ENCODE measurements at regions not wholly inside any gene's neighbourhood (a gene's known extent, or its start where the extent isn't known, plus 50 kb on each side); places are given as distances from the start of the nearest gene placed in this dataset.

DNA sequence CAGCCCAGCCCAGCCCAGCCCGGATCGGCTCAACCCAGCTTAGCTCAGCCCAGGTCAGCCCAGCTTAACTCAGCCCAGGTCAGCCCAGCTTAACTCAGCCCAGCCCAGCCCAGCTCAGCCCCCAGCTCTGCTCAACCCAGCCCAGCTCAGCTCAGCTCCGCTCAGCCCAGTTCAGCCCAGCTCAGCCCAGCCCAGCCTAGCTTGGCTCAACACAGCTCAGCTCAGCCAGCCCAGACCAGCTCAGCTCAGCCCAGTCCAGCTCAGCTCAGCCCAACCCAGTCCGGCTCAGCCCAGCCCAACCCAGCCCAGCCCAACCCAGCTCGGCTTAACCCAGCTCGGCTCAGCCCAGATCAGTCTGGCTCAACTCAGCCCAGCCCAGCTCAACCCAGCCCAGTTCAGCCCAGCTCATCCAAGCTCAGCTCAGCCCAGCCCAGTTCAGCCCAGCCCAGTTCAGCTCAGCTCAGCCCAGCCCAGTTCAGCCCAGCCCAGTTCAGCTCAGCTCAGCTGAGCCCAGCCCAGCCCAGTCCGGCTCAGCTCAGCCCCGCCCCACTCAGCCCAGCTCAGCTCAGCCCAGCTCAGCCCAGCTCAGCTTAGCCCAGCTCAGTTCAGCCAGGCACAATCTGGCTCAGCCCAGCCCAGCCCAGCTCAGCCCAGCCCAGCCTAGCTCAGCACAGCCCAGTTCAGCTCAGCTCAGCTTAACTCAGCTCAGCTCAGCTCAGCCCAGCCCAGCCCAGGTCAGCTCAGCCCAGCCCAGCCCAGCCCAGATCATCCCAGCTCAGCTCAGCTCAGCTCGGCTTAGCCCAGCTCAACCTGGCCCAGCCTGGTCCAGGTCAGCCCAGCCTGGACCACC, 331.7 kb downstream of the TMEM121 start:
- Histone ChIP-seq H3K23ac (ENCODE audit: insufficient read length) (no peak overlapping the region), H2BK15ac (ENCODE audit: low read length) (no peak overlapping the region), H2BK120ac (replicated peaks; ENCODE audit: low read depth, low read length) (no peak overlapping the region), H2BK5ac (ENCODE audit: low read depth, low read length) (no peak overlapping the region), H3K79me2 (ENCODE audit: control insufficient read depth in 1 of 2, insufficient read depth in 2 of 2, low read length in 2 of 2) (no peaks in the 10 kb centered on the region), H3K14ac (ENCODE audit: insufficient read length) (no peak overlapping the region), H3K27ac (ENCODE audit: low read depth, low read length) (no peak overlapping the region), H2AK5ac (ENCODE audit: low read depth, low read length) (no peak overlapping the region), H3K4ac (replicated peaks; ENCODE audit: insufficient read length, low read depth, low read length) (no peak overlapping the region), H3K18ac (ENCODE audit: extremely low read depth, low read length) (no peak overlapping the region), H2AFZ (ENCODE audit: low read length) (no peak overlapping the region), H3K36me3 (ENCODE audit: control insufficient read depth in 2 of 4, insufficient read depth in 4 of 4, low read length in 3 of 4) (peaks cover 0 to 6% (median 0%) of the 10 kb centered on the region in 4 experiments; a peak in 2 of 8 replicates), H2BK12ac (ENCODE audit: low read depth, low read length) (no peak overlapping the region), H3K9me3 (ENCODE audit: insufficient read depth in 2 of 2, low read depth in 1 of 2, low read length in 1 of 2) (peaks cover 78 to 95% of the 10 kb centered on the region in 2 experiments), H3K9ac (replicated peaks in 1 of 4; ENCODE audit: extremely low read depth in 1 of 4, low read depth in 3 of 4, low read length in 3 of 4) (no peak overlapping the region), H3K4me3 (ENCODE audit: extremely low read depth in 1 of 4, insufficient read depth in 2 of 4, low read depth in 3 of 4, low read length in 4 of 4) (no peak overlapping the region), H4K5ac (ENCODE audit: insufficient read length, low read depth, low read length) (no peak overlapping the region), H3K23me2 (ENCODE audit: low read depth, low read length) (no peaks in the 10 kb centered on the region), H4K8ac (ENCODE audit: extremely low read depth, insufficient read depth, low read length) (no peak overlapping the region), H3K79me1 (ENCODE audit: low read depth, low read length) (no peaks in the 10 kb centered on the region), H3K4me2 (ENCODE audit: insufficient read depth in 1 of 2, low read depth in 2 of 2, low read length in 2 of 2) (no peak overlapping the region), H2BK20ac (ENCODE audit: low read length) (no peak overlapping the region), H3K27me3 (replicated peaks in 1 of 4; ENCODE audit: control insufficient read depth in 3 of 4, extremely low read depth in 1 of 4, insufficient read depth in 3 of 4, low read length in 3 of 4) (no peaks in the 10 kb centered on the region; a peak in 2 of 7 replicates), H4K20me1 (replicated peaks in 1 of 2; ENCODE audit: control insufficient read depth in 1 of 2, insufficient read depth in 2 of 2, low read length in 2 of 2) (peaks cover 0 to 2% of the 10 kb centered on the region in 2 experiments), H3K56ac (replicated peaks; ENCODE audit: insufficient read length, low read depth, low read length) (no peak overlapping the region), H4K91ac (replicated peaks; ENCODE audit: insufficient read length, low read length) (no peak overlapping the region), H3K4me1 (replicated peaks in 1 of 4; ENCODE audit: control insufficient read depth in 3 of 4, insufficient read depth in 4 of 4, low read length in 3 of 4) (no peaks in the 10 kb centered on the region)
- WGBS, 2 experiments (ENCODE audit: extremely low coverage in 1 of 2, insufficient coverage in 1 of 2, insufficient read length in 1 of 2, insufficient replicate concordance in 2 of 2, low coverage in 1 of 2, low lambda C conversion rate in 2 of 2, missing lambda C conversion rate in 1 of 2): 78% methylated on average over 9 of the region's 9 CpGs; no CpG with 5 or more reads in 1 of the 2 experiments
- ChIA-PET CTCF (ENCODE audit: partially characterized antibody) (interaction anchor here (0.6 kb wide), 1 partner anchor 372 kb away, joined by 4 read pairs; no protein-coding TSS in a partner anchor), POLR2A (ENCODE audit: partially characterized antibody) (no interaction called here)
- no peak for DNase-seq (ENCODE audit: low read depth in 1 of 2, low spot score in 2 of 2)
- FAIRE-seq: no peak
- TF ChIP-seq RNF2 (IDR thresholded peaks at IDR 0.05; ENCODE audit: borderline replicate concordance, low read depth, low read length, missing control alignments, poor library complexity, severe bottlenecking) (no peak), SIN3A (conservative IDR thresholded peaks at IDR 0.05 in 1 of 2, IDR thresholded peaks at IDR 0.05 in 1 of 2; ENCODE audit: low read depth in 1 of 2, low read length in 2 of 2) (no peak), BACH1 (IDR thresholded peaks at IDR 0.05; ENCODE audit: low read length) (no peak), CTBP2 (IDR thresholded peaks at IDR 0.05; ENCODE audit: borderline replicate concordance, insufficient read depth, insufficient read length, low read length) (no peak), TAF1 (IDR thresholded peaks at IDR 0.05; ENCODE audit: low read depth, low read length) (no peak), HDAC2 (IDR thresholded peaks at IDR 0.05; ENCODE audit: borderline replicate concordance in 1 of 2, low read depth in 2 of 2, low read length in 2 of 2) (no peak), FOSL1 (IDR thresholded peaks at IDR 0.05; ENCODE audit: insufficient read depth, low read depth, low read length) (no peak)
- TF ChIP-seq, protein P1, sequence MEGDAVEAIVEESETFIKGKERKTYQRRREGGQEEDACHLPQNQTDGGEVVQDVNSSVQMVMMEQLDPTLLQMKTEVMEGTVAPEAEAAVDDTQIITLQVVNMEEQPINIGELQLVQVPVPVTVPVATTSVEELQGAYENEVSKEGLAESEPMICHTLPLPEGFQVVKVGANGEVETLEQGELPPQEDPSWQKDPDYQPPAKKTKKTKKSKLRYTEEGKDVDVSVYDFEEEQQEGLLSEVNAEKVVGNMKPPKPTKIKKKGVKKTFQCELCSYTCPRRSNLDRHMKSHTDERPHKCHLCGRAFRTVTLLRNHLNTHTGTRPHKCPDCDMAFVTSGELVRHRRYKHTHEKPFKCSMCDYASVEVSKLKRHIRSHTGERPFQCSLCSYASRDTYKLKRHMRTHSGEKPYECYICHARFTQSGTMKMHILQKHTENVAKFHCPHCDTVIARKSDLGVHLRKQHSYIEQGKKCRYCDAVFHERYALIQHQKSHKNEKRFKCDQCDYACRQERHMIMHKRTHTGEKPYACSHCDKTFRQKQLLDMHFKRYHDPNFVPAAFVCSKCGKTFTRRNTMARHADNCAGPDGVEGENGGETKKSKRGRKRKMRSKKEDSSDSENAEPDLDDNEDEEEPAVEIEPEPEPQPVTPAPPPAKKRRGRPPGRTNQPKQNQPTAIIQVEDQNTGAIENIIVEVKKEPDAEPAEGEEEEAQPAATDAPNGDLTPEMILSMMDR (IDR thresholded peaks at IDR 0.05; ENCODE audit: control extremely low read depth in 1 of 3, insufficient read depth in 1 of 3, low read depth in 1 of 3, low read length in 3 of 3): no peak

Measured in H1 (cell line).